Cardiac muscle cell (in vitro differentiated cells and primary cell): ENCODE measurements at regions not wholly inside any gene's neighbourhood (a gene's known extent, or its start where the extent isn't known, plus 50 kb on each side); places are given as distances from the start of the nearest gene placed in this dataset.

ENCODE experiments used
- DNase-seq, 2 donors: peaks; one replicate each; pipeline versions ENCODE4 v3.0.0 to v3.0.0-alpha.2; 2010 to 2017; ENCODE audit warnings: low read depth in 1 of 2, low spot score in 1 of 2
- H3K27ac ChIP-seq: fragments of 200-600 bp; sonication (generic); 2 replicates; pipeline ENCODE4 v1.5.1; 2016
- H3K27me3 ChIP-seq: fragments of 200-600 bp; sonication (generic); 2 replicates; pipeline ENCODE4 v1.6.0; 2016; ENCODE audit warnings: control low read depth
- H3K36me3 ChIP-seq: fragments of 200-600 bp; sonication (generic); 2 replicates; pipeline ENCODE4 v1.5.1; 2016; ENCODE audit warnings: control low read depth
- H3K4me1 ChIP-seq: fragments of 200-600 bp; sonication (generic); 2 replicates; pipeline ENCODE4 v1.8.1; 2017; ENCODE audit warnings: low read depth, mild to moderate bottlenecking, mixed run types
- H3K4me3 ChIP-seq: fragments of 200-600 bp; sonication (generic); 2 replicates; pipeline ENCODE4 v1.5.1; 2016; ENCODE audit warnings: mild to moderate bottlenecking
- H3K9me3 ChIP-seq: fragments of 200-600 bp; sonication (generic); 2 replicates; pipeline ENCODE4 v1.5.1; 2017; ENCODE audit warnings: low read depth, mild to moderate bottlenecking, control low read depth
- CTCF ChIP-seq: IDR thresholded peaks from 2 replicates; pipeline ENCODE4 v1.5.1; 2012; ENCODE audit warnings: low read depth, mild to moderate bottlenecking, low read length

DNA sequence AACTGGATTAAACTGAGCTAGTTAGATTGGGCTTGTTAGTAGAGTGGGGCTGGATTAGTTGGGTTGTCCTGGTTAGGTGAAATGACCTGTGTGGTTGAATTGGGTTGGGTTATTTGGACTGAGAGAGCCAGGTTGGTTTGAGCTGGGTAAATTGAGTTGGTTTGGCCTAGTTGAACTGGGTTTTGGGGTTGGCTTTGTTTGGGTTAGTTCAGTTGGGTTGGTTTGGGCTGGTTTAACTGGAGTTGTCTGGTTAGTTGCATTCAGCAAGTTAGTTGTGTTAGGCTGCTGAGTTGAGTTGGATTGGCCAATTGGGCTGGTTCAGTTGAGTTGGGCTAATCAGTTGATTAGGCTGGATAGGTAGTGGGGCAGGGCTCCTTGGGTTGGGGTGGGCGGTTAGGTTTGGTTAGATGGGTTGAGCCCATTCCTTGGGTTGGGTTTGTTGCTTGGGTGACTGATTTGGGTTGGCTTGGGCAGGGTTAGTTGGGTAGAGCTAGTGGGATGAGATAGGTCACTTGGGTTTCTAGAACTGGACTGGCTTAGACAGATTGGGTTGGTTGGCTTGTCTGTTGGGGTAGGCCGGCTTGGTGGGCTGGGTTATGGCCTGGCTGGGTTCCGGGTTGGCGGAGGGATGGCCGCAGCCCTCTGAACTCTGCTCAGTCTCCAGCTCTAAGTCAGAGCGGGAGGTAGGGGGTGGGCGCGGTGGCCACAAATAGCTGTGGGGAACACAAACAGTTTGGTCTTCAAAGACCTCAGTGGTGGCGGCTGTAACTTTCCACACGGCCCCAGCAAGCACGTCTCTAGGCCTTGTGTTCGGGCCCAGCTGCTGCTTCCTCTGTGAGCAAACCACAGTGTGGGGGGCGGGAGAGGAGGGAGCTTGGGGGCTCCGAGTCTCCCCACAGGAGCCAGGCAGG, 67.2 kb upstream of the RUNX3 start:
- H3K9me3 ChIP-seq, result no peaks in the 10 kb centered on the region
- no peak overlapping the region for H3K27ac ChIP-seq
- H3K27me3 ChIP-seq, result no peaks in the 10 kb centered on the region
- DNase-seq, result no peak
- no peaks in the 10 kb centered on the region for H3K36me3 ChIP-seq
- TF ChIP-seq CTCF, result no peak
- H3K4me3 ChIP-seq, result no peak overlapping the region
- H3K4me1 ChIP-seq, result no peaks in the 10 kb centered on the region

DNA sequence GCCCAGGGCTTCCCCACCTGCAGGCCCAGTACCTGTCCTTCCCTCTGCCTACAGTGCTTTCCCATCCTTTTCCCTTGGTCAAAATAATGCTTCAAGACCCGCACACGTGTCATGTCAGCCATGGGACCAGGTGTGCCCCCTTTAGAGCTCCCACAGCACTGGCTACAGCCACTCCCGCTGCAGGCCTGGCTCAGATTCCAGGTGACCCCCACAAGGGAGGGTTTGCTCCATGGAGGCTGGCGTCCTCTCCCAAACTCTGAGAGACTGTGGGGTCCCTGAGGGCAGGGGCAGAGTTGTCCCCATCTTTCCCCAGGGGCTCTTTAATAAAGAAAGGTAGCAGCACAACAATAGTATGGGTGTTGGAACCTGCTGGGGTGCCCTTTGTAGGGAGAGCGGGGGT, 66.4 kb upstream of the RUNX3 start:
- H3K4me1 ChIP-seq, result no peaks in the 10 kb centered on the region
- no peaks in the 10 kb centered on the region for H3K36me3 ChIP-seq
- no peak overlapping the region for H3K27ac ChIP-seq
- no peak for DNase-seq
- no peak overlapping the region for H3K4me3 ChIP-seq
- TF ChIP-seq CTCF, result no peak
- H3K27me3 ChIP-seq, result no peaks in the 10 kb centered on the region
- H3K9me3 ChIP-seq, result no peaks in the 10 kb centered on the region

DNA sequence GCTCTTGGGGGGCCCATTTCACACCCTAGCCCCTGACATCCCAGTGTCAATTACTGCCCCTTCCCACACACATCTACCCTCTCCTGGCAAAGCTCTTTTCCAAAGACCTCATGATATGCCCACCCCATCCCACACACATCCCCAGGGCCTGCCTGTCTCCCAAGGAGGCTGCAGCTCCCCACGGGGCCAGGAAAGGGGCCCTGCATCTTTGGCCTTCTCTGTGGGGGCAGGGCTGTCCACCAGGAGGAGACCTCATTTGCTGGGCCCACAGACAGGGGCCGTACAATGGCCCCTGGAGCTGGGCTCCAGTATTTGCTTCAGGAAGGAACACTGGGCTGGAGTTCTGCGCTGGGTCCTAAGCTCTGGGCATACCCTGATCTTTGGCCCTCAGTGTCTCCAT, 65.6 kb upstream of the RUNX3 start:
- H3K4me1 ChIP-seq, result no peaks in the 10 kb centered on the region
- H3K4me3 ChIP-seq, result no peak overlapping the region
- no peaks in the 10 kb centered on the region for H3K27me3 ChIP-seq
- DNase-seq, result no peak
- no peaks in the 10 kb centered on the region for H3K9me3 ChIP-seq
- H3K36me3 ChIP-seq, result no peaks in the 10 kb centered on the region
- H3K27ac ChIP-seq, result no peak overlapping the region
- TF ChIP-seq CTCF, result no peak

DNA sequence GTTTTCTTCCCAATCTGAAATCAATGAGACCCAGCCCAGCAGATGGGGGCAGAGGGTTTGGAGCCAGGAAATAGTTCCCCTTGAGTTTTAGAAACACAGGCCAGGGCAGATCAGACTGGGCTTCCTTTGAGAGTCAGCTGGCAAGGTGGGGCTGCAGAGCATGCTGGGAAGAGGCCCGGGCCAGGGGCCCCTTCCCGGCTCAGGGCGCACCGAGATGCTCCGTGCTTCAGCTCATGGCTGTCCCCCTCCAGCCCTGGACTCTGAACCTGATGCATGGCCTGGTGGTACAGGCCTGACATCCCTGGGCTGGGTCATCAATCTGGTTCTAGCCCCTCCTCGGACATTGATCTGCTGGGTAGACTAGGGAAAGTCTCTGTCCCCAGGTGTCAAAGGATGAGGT, 65.1 kb upstream of the RUNX3 start:
- no peak overlapping the region for H3K27ac ChIP-seq
- H3K9me3 ChIP-seq, result no peaks in the 10 kb centered on the region
- DNase-seq, result no peak

DNA sequence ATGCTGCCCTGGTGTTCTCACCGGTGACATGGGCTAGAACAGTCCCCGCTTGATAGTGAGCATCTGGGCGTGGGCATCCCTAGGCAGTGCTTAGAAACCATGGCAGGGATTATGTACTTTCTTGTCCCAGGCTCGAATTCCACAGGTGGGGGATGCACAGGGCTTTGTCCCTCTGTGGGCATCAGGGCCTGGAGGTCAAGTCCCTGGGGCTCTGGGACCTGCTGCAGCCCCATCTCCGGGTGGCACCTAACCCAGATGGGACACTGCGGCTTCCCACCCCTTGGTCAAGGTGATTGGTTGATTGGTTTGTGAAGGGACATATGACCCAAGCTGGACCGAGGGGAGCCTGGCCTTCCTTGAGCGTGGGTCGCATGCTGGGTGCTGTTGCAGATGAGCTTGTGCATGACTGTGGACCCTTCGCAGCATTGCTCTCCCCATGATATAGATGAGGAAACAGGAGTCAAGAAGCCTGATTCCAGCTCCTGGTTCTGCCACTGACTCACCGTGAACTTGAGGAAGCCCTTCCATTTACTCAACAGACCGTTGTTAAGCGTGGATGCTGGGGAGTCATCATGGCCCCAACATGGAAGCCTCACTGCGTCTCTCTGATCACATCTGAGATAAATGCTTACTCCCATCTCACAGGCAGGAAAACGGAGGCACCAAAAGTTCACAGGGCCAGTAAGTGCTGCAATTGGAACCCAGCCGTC, 64.0 kb upstream of the RUNX3 start:
- no peaks in the 10 kb centered on the region for H3K9me3 ChIP-seq
- no peaks in the 10 kb centered on the region for H3K36me3 ChIP-seq
- H3K27ac ChIP-seq, result no peak overlapping the region
- no peaks in the 10 kb centered on the region for H3K4me1 ChIP-seq
- no peak for TF ChIP-seq CTCF
- DNase-seq, result no peak
- no peaks in the 10 kb centered on the region for H3K27me3 ChIP-seq
- H3K4me3 ChIP-seq, result no peak overlapping the region

More for the DNA sequence above, 65.1 kb upstream of the RUNX3 start:
- Histone ChIP-seq H3K27me3 (no peaks in the 10 kb centered on the region), H3K36me3 (no peaks in the 10 kb centered on the region), H3K4me3 (no peak overlapping the region), H3K4me1 (no peaks in the 10 kb centered on the region)
- no peak for TF ChIP-seq CTCF
